ENCODE measurements at regions not wholly inside any gene's neighbourhood (a gene's known extent, or its start where the extent isn't known, plus 50 kb on each side); places are given as distances from the start of the nearest gene placed in this dataset.

- TF ChIP-seq CTCF (IDR thresholded peaks at IDR 0.05): no peak
- TF ChIP-seq POLR2A (IDR thresholded peaks at IDR 0.05): no peak
- TF ChIP-seq POLR2AphosphoS5 (IDR thresholded peaks at IDR 0.05): no peak
These were observed 261.2 kb downstream of the STIM2 start for GRCh38 chr4:27121830-27122229.
